B cell (primary cell): ENCODE measurements at regions not wholly inside any gene's neighbourhood (a gene's known extent, or its start where the extent isn't known, plus 50 kb on each side); places are given as distances from the start of the nearest gene placed in this dataset.

ENCODE experiments used
- ATAC-seq: fragments of 200-7000 bp; cut with Tn5 transposase; one replicate; pipeline ENCODE4 v1.10.0; 2021; ENCODE audit warnings: low read depth, mild to moderate bottlenecking, moderate number of reproducible peaks, moderate library complexity
- CTCF ChIA-PET: fragments of 350-600 bp; sonication (Branson Sonifier 250); formaldehyde crosslinking; loops from one replicate; lab custom pipeline; 2021; ENCODE audit warnings: antibody characterized with exemption, inconsistent platforms; lab: Charles Lee
- POLR2A ChIA-PET: fragments of 350-600 bp; sonication (Branson Sonifier 250); formaldehyde crosslinking; loops from one replicate; lab custom pipeline; 2021; ENCODE audit warnings: antibody characterized with exemption; lab: Charles Lee
- DNase-seq: peaks from one replicate; pipeline ENCODE4 v3.0.0; 2013
- H2AFZ ChIP-seq: 2 replicates; pipeline ENCODE4 v1.6.1; 2012; ENCODE audit warnings: mild to moderate bottlenecking, low read depth, low read length; ENCODE audit not compliant: insufficient read depth, poor library complexity, severe bottlenecking
- H3K27ac ChIP-seq, 2 donors: 1 replicate in 1 of 2; 2 replicates in 1 of 2; pipeline ENCODE4 v1.5.1; 2012 to 2013; ENCODE audit warnings: low read length in 2 of 2, mild to moderate bottlenecking in 2 of 2, moderate library complexity in 1 of 2
- H3K27me3 ChIP-seq, 4 experiments: fragments of 200-600 bp in 1 of 4; sonication (generic) in 1 of 4; replicated peaks in 1 of 4; 1 replicate in 2 of 4; 2 replicates in 2 of 4; pipeline versions ENCODE4 v1.6.1 to v1.7.0; 2013 to 2016; ENCODE audit warnings: low read length in 3 of 4, mild to moderate bottlenecking in 2 of 4, mixed read lengths in 1 of 4, moderate library complexity in 1 of 4; ENCODE audit not compliant: insufficient read depth in 4 of 4, control insufficient read depth in 3 of 4; ENCODE audit errors: control extremely low read depth in 1 of 4
- H3K36me3 ChIP-seq, 2 experiments: replicated peaks in 1 of 2; 1 replicate in 1 of 2; 2 replicates in 1 of 2; pipeline versions ENCODE4 v1.6.1 to v1.7.1; 2013; ENCODE audit warnings: low read length in 1 of 2; ENCODE audit not compliant: insufficient read depth in 2 of 2, control insufficient read depth in 1 of 2; ENCODE audit errors: control extremely low read depth in 1 of 2, extremely low read depth in 1 of 2
- H3K4me1 ChIP-seq, 2 donors: fragments of 200-600 bp in 1 of 2; sonication (generic) in 1 of 2; 1 replicate in 1 of 2; 2 replicates in 1 of 2; pipeline versions ENCODE4 v1.5.1 to v1.6.1; 2013 to 2017; ENCODE audit warnings: low read length in 2 of 2; ENCODE audit not compliant: control insufficient read depth in 2 of 2, insufficient read depth in 2 of 2
- H3K4me2 ChIP-seq: replicated peaks from 2 replicates; pipeline ENCODE3; 2012; ENCODE audit warnings: mild to moderate bottlenecking, low read depth, low read length; ENCODE audit not compliant: poor library complexity, severe bottlenecking
- H3K4me3 ChIP-seq, 5 experiments: fragments of 200-600 bp in 1 of 5; sonication (generic) in 1 of 5; 1 replicate in 3 of 5; 2 replicates in 2 of 5; pipeline versions ENCODE4 v1.5.1 to v1.7.0; 2011 to 2016; ENCODE audit warnings: low read length in 4 of 5, mild to moderate bottlenecking in 4 of 5, low read depth in 2 of 5, control low read depth in 1 of 5, moderate library complexity in 1 of 5; ENCODE audit not compliant: insufficient read depth in 1 of 5; ENCODE audit errors: control extremely low read depth in 1 of 5, extremely low read depth in 1 of 5
- H3K79me2 ChIP-seq: fragments of 200-600 bp; sonication (generic); one replicate; pipeline ENCODE4 v1.6.0; 2016; ENCODE audit warnings: low read length; ENCODE audit not compliant: control insufficient read depth, insufficient read depth
- H3K9ac ChIP-seq: fragments of 200-600 bp; sonication (generic); 2 replicates; pipeline ENCODE4 v1.6.1; 2017; ENCODE audit warnings: mild to moderate bottlenecking, low read length, moderate library complexity
- H3K9me3 ChIP-seq, 3 donors: one replicate each; pipeline versions ENCODE4 v1.6.1 to v1.7.1; 2013; ENCODE audit warnings: low read length in 2 of 3; ENCODE audit not compliant: control insufficient read depth in 2 of 3, insufficient read depth in 1 of 3; ENCODE audit errors: control extremely low read depth in 1 of 3
- H4K20me1 ChIP-seq: 2 replicates; pipeline ENCODE4 v1.6.0; 2012; ENCODE audit warnings: mild to moderate bottlenecking, low read length; ENCODE audit not compliant: insufficient read depth, control insufficient read depth, poor library complexity, severe bottlenecking
- H3K27ac Mint-ChIP-seq: one replicate; pipeline ENCODE4 v1.8.0; 2021; ENCODE audit warnings: mixed read lengths
- H3K27me3 Mint-ChIP-seq: one replicate; pipeline ENCODE4 v1.8.0; 2021; ENCODE audit warnings: mixed read lengths
- H3K4me1 Mint-ChIP-seq: one replicate; pipeline ENCODE4 v1.8.0; 2021; ENCODE audit warnings: mixed read lengths
- H3K4me3 Mint-ChIP-seq: one replicate; pipeline ENCODE4 v1.8.0; 2021; ENCODE audit warnings: mixed read lengths
- H3K9me3 Mint-ChIP-seq: one replicate; pipeline ENCODE4 v1.8.0; 2022; ENCODE audit warnings: mixed read lengths; ENCODE audit not compliant: insufficient read depth
- CTCF ChIP-seq: fragments of 200-600 bp; IDR thresholded peaks from one replicate; pipeline ENCODE4 v1.8.0; 2022; ENCODE audit warnings: antibody characterized with exemption, mild to moderate bottlenecking
- EZH2 ChIP-seq: IDR thresholded peaks from 2 replicates; pipeline ENCODE4 v1.6.1; 2012; ENCODE audit warnings: borderline replicate concordance, low read depth, mild to moderate bottlenecking, moderate library complexity, low read length; ENCODE audit not compliant: insufficient read depth, poor library complexity, severe bottlenecking
- WGBS: methylation state at CpG from one replicate; pipeline ENCODE4 v1.1.5; 2013; ENCODE audit warnings: missing lambda C conversion rate; ENCODE audit not compliant: insufficient coverage; 5-methylcytosine and 5-hydroxymethylcytosine counted together
- intact Hi-C: fragments of 100-400 bp; cut with micrococcal nuclease; formaldehyde crosslinking; loops from one replicate; pipeline ENCODE4 v1.10.0; 2022

DNA sequence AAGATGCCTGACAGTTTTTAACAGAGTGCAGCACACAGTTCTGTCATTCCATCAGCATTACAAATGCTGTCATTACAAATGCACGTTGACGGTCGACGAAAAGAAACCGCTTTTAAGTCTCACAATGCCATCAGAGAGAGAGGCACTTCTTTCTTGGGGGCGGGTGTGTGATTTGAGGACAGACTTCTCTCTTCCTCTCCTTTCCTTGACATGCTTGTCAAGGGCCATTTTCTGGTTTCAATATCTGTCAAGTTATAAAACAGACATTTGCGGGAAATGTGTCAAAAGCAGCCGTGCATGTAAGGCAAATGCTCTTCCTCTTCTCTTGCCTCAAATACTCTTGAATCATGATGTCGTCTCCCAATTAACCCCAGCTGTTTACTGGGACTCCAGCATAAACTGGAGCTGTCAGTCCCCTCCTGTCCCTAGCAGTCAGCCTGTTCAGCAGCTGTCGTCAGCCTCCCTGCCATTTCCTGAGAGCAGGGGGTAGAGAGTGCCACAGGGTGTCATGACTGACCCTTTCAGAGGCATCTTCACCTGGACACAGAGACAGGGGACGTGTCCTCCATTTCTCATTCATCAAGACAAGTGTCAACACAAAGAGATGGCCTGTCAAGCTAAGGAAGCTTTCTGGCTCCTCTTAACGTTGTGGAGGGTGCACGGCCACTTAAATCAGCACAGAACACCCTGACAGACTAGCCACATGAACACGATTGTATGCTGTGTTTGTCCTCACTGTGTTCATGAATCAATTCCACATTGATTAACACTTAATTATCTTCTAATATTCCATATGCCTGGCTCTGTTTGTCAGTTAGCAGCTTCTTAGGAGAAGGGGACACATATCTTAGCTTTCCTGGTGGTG is 305.4 kb upstream of the RAB6C start:
- intact Hi-C loops = no loop called here
- Histone ChIP-seq H2AFZ (no peak overlapping the region), H3K27me3 (peaks cover 0 to 9% (median 0%) of the 10 kb centered on the region in 4 experiments), H3K9ac (no peak overlapping the region), H4K20me1 (no peaks in the 10 kb centered on the region), H3K27ac (no peak overlapping the region), H3K36me3 (no peaks in the 10 kb centered on the region), H3K9me3 (peaks cover 0 to 3% (median 0%) of the 10 kb centered on the region in 3 donors), H3K79me2 (no peaks in the 10 kb centered on the region), H3K4me3 (no peak overlapping the region), H3K4me1 (no peaks in the 10 kb centered on the region), H3K4me2 (no peak overlapping the region)
- Mint-ChIP-seq H3K27ac (no peak overlapping the region), H3K9me3 (no peaks in the 10 kb centered on the region), H3K4me3 (no peak overlapping the region), H3K4me1 (peaks cover 10% of the 10 kb centered on the region), H3K27me3 (peaks cover 8% of the 10 kb centered on the region)
- DNase-seq (no peak), ATAC-seq (no peak)
- 59% methylated on average over 12 of the region's 14 CpGs for WGBS
- TF ChIP-seq CTCF (no peak), EZH2 (no peak)
- ChIA-PET POLR2A (no interaction called here), CTCF (no interaction called here)

- POLR2A ChIA-PET = no interaction called here
Measured at GRCh38 chr2:129678751-129679150, 300.7 kb upstream of the RAB6C start.

More at GRCh38 chr2:129678751-129679150, 300.7 kb upstream of the RAB6C start:
- Histone ChIP-seq H2AFZ (no peak overlapping the region), H3K4me2 (no peak overlapping the region), H3K4me1 (no peaks in the 10 kb centered on the region), H3K79me2 (no peaks in the 10 kb centered on the region), H3K9ac (no peak overlapping the region), H3K27me3 (peaks cover 0 to 6% (median 0%) of the 10 kb centered on the region in 4 experiments), H3K4me3 (no peak overlapping the region), H4K20me1 (no peaks in the 10 kb centered on the region), H3K9me3 (no peaks in the 10 kb centered on the region), H3K36me3 (no peaks in the 10 kb centered on the region), H3K27ac (no peak overlapping the region)
- Mint-ChIP-seq H3K27ac (no peak overlapping the region), H3K4me1 (peaks cover 6% of the 10 kb centered on the region), H3K27me3 (peaks cover 6% of the 10 kb centered on the region), H3K4me3 (no peak overlapping the region), H3K9me3 (no peaks in the 10 kb centered on the region)
- intact Hi-C loops = no loop called here
- ATAC-seq = no peak
- no peak for TF ChIP-seq EZH2
- TF ChIP-seq CTCF = no peak
- DNase-seq = no peak
- CTCF ChIA-PET = no interaction called here
- 91% methylated on average over 7 of the region's 9 CpGs for WGBS
